Endodermal cell (in vitro differentiated cells): ENCODE measurements at regions not wholly inside any gene's neighbourhood (a gene's known extent, or its start where the extent isn't known, plus 50 kb on each side); places are given as distances from the start of the nearest gene placed in this dataset.

Experiments used
- DNase-seq: peaks from one replicate; pipeline ENCODE4 v3.0.0-alpha.2; 2017
- H3K27ac ChIP-seq: 2 replicates; pipeline ENCODE4 v1.5.1; 2013; ENCODE audit warnings: mild to moderate bottlenecking, low read depth, low read length, moderate library complexity
- H3K27me3 ChIP-seq: 2 replicates; pipeline ENCODE4 v1.6.1; 2013; ENCODE audit warnings: mild to moderate bottlenecking, low read length, moderate library complexity; ENCODE audit not compliant: insufficient read depth, control insufficient read depth, poor library complexity, severe bottlenecking
- H3K36me3 ChIP-seq: 2 replicates; pipeline ENCODE4 v1.7.0; 2013; ENCODE audit warnings: mild to moderate bottlenecking, low read length, moderate library complexity; ENCODE audit not compliant: control insufficient read depth, insufficient read depth
- H3K4me1 ChIP-seq: one replicate; pipeline ENCODE4 v1.7.0; 2013; ENCODE audit warnings: low read length; ENCODE audit not compliant: control insufficient read depth, insufficient read depth
- H3K4me3 ChIP-seq: 2 replicates; pipeline ENCODE4 v1.5.1; 2013; ENCODE audit warnings: mild to moderate bottlenecking, low read length, moderate library complexity
- H3K9ac ChIP-seq: 2 replicates; pipeline ENCODE4 v1.6.1; 2013; ENCODE audit warnings: mild to moderate bottlenecking, low read length, moderate library complexity; ENCODE audit not compliant: poor library complexity, severe bottlenecking; ENCODE audit errors: extremely low read depth
- H3K9me3 ChIP-seq: 2 replicates; pipeline ENCODE4 v1.6.1; 2013; ENCODE audit warnings: mild to moderate bottlenecking, low read length, moderate library complexity; ENCODE audit not compliant: control insufficient read depth
- H3K27ac Mint-ChIP-seq: 2 replicates; pipeline ENCODE4 v1.8.0; 2020; ENCODE audit warnings: mixed read lengths
- H3K27me3 Mint-ChIP-seq: 2 replicates; pipeline ENCODE4 v1.8.0; 2021; ENCODE audit warnings: mild to moderate bottlenecking, mixed read lengths; ENCODE audit not compliant: insufficient read depth
- H3K36me3 Mint-ChIP-seq: 2 replicates; pipeline ENCODE4 v1.8.0; 2020; ENCODE audit warnings: low read depth, mixed read lengths
- H3K4me1 Mint-ChIP-seq: 2 replicates; pipeline ENCODE4 v1.8.0; 2020; ENCODE audit warnings: mixed read lengths
- H3K4me3 Mint-ChIP-seq: 2 replicates; pipeline ENCODE4 v1.8.0; 2020; ENCODE audit warnings: mild to moderate bottlenecking, moderate library complexity, mixed read lengths
- H3K9me3 Mint-ChIP-seq: 2 replicates; pipeline ENCODE4 v1.8.0; 2020; ENCODE audit warnings: mild to moderate bottlenecking, mixed read lengths
- WGBS, 2 experiments: methylation state at CpG; one replicate each; pipeline versions ENCODE4 v1.1.5 to v1.1.7; 2013; ENCODE audit warnings: missing lambda C conversion rate in 2 of 2, mixed read lengths in 1 of 2; ENCODE audit not compliant: insufficient coverage in 1 of 2, insufficient read length in 1 of 2; 5-methylcytosine and 5-hydroxymethylcytosine counted together
- TF ChIP-seq, protein P1 (sequence below): fragments of 200-600 bp; sonication (generic); conservative IDR thresholded peaks from 2 replicates; pipeline ENCODE4 v1.5.0; 2021; ENCODE audit warnings: antibody characterized with exemption, mild to moderate bottlenecking

DNA sequence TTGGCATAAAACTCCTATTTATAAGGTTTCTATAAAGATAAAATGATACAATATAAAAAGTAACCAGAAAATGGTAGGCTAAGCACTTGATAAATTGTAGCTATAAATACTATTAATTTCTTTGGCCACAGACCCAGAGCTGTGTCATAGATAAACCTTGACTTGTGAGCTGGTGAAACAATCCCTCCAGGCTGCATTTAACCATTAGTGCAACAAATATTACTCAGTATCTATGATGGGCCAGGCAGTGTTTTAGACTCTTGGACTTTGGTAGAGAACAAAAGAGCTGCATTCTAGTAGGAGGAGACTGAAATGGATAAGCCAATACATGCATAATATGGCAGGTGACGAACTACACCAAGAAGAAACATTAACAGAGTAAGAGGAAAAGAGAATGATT, 178.1 kb downstream of the BTG1 start:
- WGBS, 2 experiments: 92 to 96% methylated on average over 1 of the region's 1 CpG
- Histone ChIP-seq H3K4me3 (no peak overlapping the region), H3K4me1 (no peaks in the 10 kb centered on the region), H3K27me3 (no peaks in the 10 kb centered on the region), H3K9me3 (peaks cover 5% of the 10 kb centered on the region), H3K9ac (no peak overlapping the region), H3K27ac (no peak overlapping the region), H3K36me3 (no peaks in the 10 kb centered on the region)
- DNase-seq: no peak
- Mint-ChIP-seq H3K36me3 (no peaks in the 10 kb centered on the region), H3K27me3 (no peaks in the 10 kb centered on the region), H3K4me1 (no peaks in the 10 kb centered on the region), H3K9me3 (peaks cover 8% of the 10 kb centered on the region), H3K27ac (no peak overlapping the region), H3K4me3 (no peak overlapping the region)
- TF ChIP-seq, protein P1, sequence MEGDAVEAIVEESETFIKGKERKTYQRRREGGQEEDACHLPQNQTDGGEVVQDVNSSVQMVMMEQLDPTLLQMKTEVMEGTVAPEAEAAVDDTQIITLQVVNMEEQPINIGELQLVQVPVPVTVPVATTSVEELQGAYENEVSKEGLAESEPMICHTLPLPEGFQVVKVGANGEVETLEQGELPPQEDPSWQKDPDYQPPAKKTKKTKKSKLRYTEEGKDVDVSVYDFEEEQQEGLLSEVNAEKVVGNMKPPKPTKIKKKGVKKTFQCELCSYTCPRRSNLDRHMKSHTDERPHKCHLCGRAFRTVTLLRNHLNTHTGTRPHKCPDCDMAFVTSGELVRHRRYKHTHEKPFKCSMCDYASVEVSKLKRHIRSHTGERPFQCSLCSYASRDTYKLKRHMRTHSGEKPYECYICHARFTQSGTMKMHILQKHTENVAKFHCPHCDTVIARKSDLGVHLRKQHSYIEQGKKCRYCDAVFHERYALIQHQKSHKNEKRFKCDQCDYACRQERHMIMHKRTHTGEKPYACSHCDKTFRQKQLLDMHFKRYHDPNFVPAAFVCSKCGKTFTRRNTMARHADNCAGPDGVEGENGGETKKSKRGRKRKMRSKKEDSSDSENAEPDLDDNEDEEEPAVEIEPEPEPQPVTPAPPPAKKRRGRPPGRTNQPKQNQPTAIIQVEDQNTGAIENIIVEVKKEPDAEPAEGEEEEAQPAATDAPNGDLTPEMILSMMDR: no peak

DNA sequence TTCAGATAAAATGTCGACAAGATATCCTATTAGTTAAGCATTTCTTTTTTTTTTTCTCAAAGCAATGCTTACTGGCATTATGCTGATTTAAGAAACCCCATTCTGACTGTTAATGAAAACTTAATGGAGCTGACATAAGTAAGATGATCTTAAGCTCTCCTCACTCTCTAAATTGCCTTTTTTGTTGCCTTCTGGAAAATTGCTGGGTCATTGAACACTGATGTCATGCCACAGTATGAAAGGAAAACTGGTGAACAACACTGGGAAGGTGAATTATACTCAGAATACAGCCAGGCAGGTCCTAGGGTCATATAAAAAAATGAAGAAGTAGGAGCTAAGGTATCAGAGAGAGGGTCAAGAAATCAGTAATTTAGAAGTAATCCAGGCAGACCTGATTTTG, 179.9 kb downstream of the BTG1 start:
- 87% methylated on average over 1 of the region's 1 CpG; no CpG with 5 or more reads in 1 of the 2 experiments for WGBS, 2 experiments
- Histone ChIP-seq H3K4me3 (no peak overlapping the region), H3K9me3 (peaks cover 5% of the 10 kb centered on the region), H3K27ac (no peak overlapping the region), H3K36me3 (no peaks in the 10 kb centered on the region), H3K9ac (no peak overlapping the region), H3K4me1 (no peaks in the 10 kb centered on the region), H3K27me3 (no peaks in the 10 kb centered on the region)
- Mint-ChIP-seq H3K4me3 (no peak overlapping the region), H3K27me3 (no peaks in the 10 kb centered on the region), H3K4me1 (no peaks in the 10 kb centered on the region), H3K27ac (no peak overlapping the region), H3K9me3 (peaks cover 2% of the 10 kb centered on the region), H3K36me3 (no peaks in the 10 kb centered on the region)
- no peak for DNase-seq
- TF ChIP-seq, protein P1: no peak

DNA sequence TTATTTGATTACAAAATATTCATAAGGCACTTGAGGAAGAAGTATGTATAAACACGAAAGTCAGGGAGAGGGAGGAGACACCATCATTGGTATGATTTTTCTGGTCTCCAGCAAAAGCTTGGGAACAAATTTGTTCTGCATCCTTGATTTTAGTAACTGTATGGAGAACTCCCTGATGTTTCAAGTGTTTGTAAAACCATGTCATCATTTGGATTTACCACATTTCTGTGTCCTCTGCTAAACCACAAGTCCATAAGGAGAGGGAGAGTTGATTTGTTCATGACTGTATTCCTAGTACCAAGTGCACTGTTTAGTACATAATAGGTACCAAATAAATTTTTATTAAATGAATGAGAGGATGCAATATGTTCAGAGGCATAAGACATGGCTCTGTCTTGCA, 181.1 kb downstream of the BTG1 start:
- Histone ChIP-seq H3K4me3 (no peak overlapping the region), H3K36me3 (no peaks in the 10 kb centered on the region), H3K27ac (no peak overlapping the region), H3K27me3 (no peaks in the 10 kb centered on the region), H3K9ac (no peak overlapping the region), H3K4me1 (no peaks in the 10 kb centered on the region), H3K9me3 (no peaks in the 10 kb centered on the region)
- Mint-ChIP-seq H3K4me3 (no peak overlapping the region), H3K36me3 (no peaks in the 10 kb centered on the region), H3K27me3 (no peaks in the 10 kb centered on the region), H3K4me1 (no peaks in the 10 kb centered on the region), H3K9me3 (no peaks in the 10 kb centered on the region), H3K27ac (no peak overlapping the region)
- TF ChIP-seq, protein P1: no peak
- 92 to 100% methylated on average over 1 of the region's 1 CpG for WGBS, 2 experiments
- DNase-seq: no peak
